HG03060 (cell line): ENCODE measurements at regions not wholly inside any gene's neighbourhood (a gene's known extent, or its start where the extent isn't known, plus 50 kb on each side); places are given as distances from the start of the nearest gene placed in this dataset.
"Not testable (repeated sequence)": the region's sequence is repeated elsewhere in the genome, so short reads cannot be mapped to it uniquely, and the experiment has no call there.

ENCODE experiments used
- ATAC-seq: cut with Tn5 transposase; IDR thresholded peaks from one replicate; pipeline ENCODE4 v1.9.1; 2021; ENCODE audit warnings: low read depth, moderate number of reproducible peaks; ENCODE audit not compliant: unreplicated experiment

- ATAC-seq, result no peak
Observed at GRCh38 chr3:70744536-70744935, 432.1 kb upstream of the MDFIC2 start.

- no peak for ATAC-seq
Observed at GRCh38 chr3:70743754-70744153, 431.3 kb upstream of the MDFIC2 start.

- ATAC-seq, result no peak
Observed at GRCh38 chr3:70742081-70742480, 429.6 kb upstream of the MDFIC2 start.

GRCh38 chr3:70740872-70741271 lies 428.4 kb upstream of the MDFIC2 start:
- no peak for ATAC-seq

- no peak for ATAC-seq
Observed at GRCh38 chr3:70740071-70740470, 427.6 kb upstream of the MDFIC2 start.

GRCh38 chr3:70738291-70738681 lies 425.8 kb upstream of the MDFIC2 start:
- ATAC-seq, result no peak

- no peak for ATAC-seq
Observed at GRCh38 chr3:70737666-70738290, 425.3 kb upstream of the MDFIC2 start.

GRCh38 chr3:70736009-70736408 lies 423.6 kb upstream of the MDFIC2 start:
- ATAC-seq, result no peak

GRCh38 chr3:70734756-70735155 lies 422.3 kb upstream of the MDFIC2 start:
- no peak for ATAC-seq

- ATAC-seq, result no peak
Observed at GRCh38 chr3:70731046-70731445, 418.6 kb upstream of the MDFIC2 start.

- ATAC-seq, result no peak
Observed at GRCh38 chr3:70729845-70730244, 417.4 kb upstream of the MDFIC2 start.

GRCh38 chr3:70728311-70728710 lies 415.9 kb upstream of the MDFIC2 start:
- ATAC-seq, result no peak

GRCh38 chr3:70726961-70727360 lies 414.5 kb upstream of the MDFIC2 start:
- no peak for ATAC-seq

- no peak for ATAC-seq
Observed at GRCh38 chr3:70726096-70726938, 413.9 kb upstream of the MDFIC2 start.

GRCh38 chr3:70722018-70722417 lies 409.6 kb upstream of the MDFIC2 start:
- no peak for ATAC-seq

- no peak for ATAC-seq
Observed at GRCh38 chr3:70716832-70717231, 404.4 kb upstream of the MDFIC2 start.

- no peak for ATAC-seq
Observed at GRCh38 chr3:70712449-70713082, 400.1 kb upstream of the MDFIC2 start.

- ATAC-seq, result no peak
Observed at GRCh38 chr3:70703305-70704102, 391.1 kb upstream of the MDFIC2 start.

GRCh38 chr3:70702132-70702531 lies 389.7 kb upstream of the MDFIC2 start:
- no peak for ATAC-seq

- ATAC-seq, result no peak
Observed at GRCh38 chr3:70684701-70685100, 372.3 kb upstream of the MDFIC2 start.

GRCh38 chr3:70675810-70676209 lies 363.4 kb upstream of the MDFIC2 start:
- not testable (repeated sequence) for ATAC-seq
